Astrocyte (in vitro differentiated cells and primary cell): ENCODE measurements at regions not wholly inside any gene's neighbourhood (a gene's known extent, or its start where the extent isn't known, plus 50 kb on each side); places are given as distances from the start of the nearest gene placed in this dataset.

ENCODE experiments used
- DNase-seq: peaks from one replicate; pipeline ENCODE4 v3.0.0-alpha.2; 2010; ENCODE audit warnings: low read depth
- FAIRE-seq: peaks from 2 replicates; lab custom pipeline; 2011; peaks lifted over from hg19 to GRCh38; lab: Jason Lieb, UNC
- H2AFZ ChIP-seq: 2 replicates; pipeline ENCODE4 v1.6.0; 2012; ENCODE audit warnings: low read depth, low read length, inconsistent platforms
- H3K27ac ChIP-seq: 2 replicates; pipeline ENCODE4 v1.5.1; 2011; ENCODE audit warnings: low read depth, low read length, inconsistent platforms
- H3K27me3 ChIP-seq: 2 replicates; pipeline ENCODE4 v1.6.0; 2011; ENCODE audit warnings: low read length, inconsistent platforms; ENCODE audit not compliant: insufficient read depth
- H3K36me3 ChIP-seq: 2 replicates; pipeline ENCODE4 v1.5.1; 2011; ENCODE audit warnings: low read length, inconsistent platforms; ENCODE audit not compliant: insufficient read depth
- H3K4me1 ChIP-seq: 2 replicates; pipeline ENCODE4 v1.5.1; 2011; ENCODE audit warnings: low read length, inconsistent platforms; ENCODE audit not compliant: insufficient read depth
- H3K4me2 ChIP-seq: 2 replicates; pipeline ENCODE4 v1.6.0; 2012; ENCODE audit warnings: low read length, inconsistent platforms
- H3K4me3 ChIP-seq: 2 replicates; pipeline ENCODE4 v1.5.1; 2011; ENCODE audit warnings: low read depth, mild to moderate bottlenecking, low read length, inconsistent platforms; ENCODE audit not compliant: insufficient read depth
- H3K79me2 ChIP-seq: 2 replicates; pipeline ENCODE4 v1.6.0; 2012; ENCODE audit warnings: mild to moderate bottlenecking, low read length, inconsistent platforms; ENCODE audit not compliant: insufficient read depth
- H3K9ac ChIP-seq: 2 replicates; pipeline ENCODE4 v1.6.0; 2012; ENCODE audit warnings: mild to moderate bottlenecking, low read length, inconsistent platforms
- H3K9me3 ChIP-seq: 2 replicates; pipeline ENCODE4 v1.5.1; 2012; ENCODE audit warnings: low read depth, mild to moderate bottlenecking, low read length, inconsistent platforms; ENCODE audit not compliant: insufficient read depth
- H4K20me1 ChIP-seq: 2 replicates; pipeline ENCODE4 v1.6.0; 2012; ENCODE audit warnings: low read length, inconsistent platforms; ENCODE audit not compliant: insufficient read depth
- H3K27ac Mint-ChIP-seq: one replicate; pipeline ENCODE4 v1.8.0; 2021; ENCODE audit warnings: mild to moderate bottlenecking, mixed read lengths; ENCODE audit not compliant: unreplicated experiment
- H3K27me3 Mint-ChIP-seq: one replicate; pipeline ENCODE4 v1.8.0; 2021; ENCODE audit warnings: low read depth, mixed read lengths; ENCODE audit not compliant: unreplicated experiment
- H3K36me3 Mint-ChIP-seq: one replicate; pipeline ENCODE4 v1.8.0; 2021; ENCODE audit warnings: low read depth, mixed read lengths; ENCODE audit not compliant: unreplicated experiment
- H3K4me1 Mint-ChIP-seq: one replicate; pipeline ENCODE4 v1.8.0; 2021; ENCODE audit warnings: low read depth, mixed read lengths; ENCODE audit not compliant: unreplicated experiment
- H3K4me3 Mint-ChIP-seq: one replicate; pipeline ENCODE4 v1.8.0; 2021; ENCODE audit warnings: mild to moderate bottlenecking, moderate library complexity, mixed read lengths; ENCODE audit not compliant: unreplicated experiment
- H3K9me3 Mint-ChIP-seq: one replicate; pipeline ENCODE4 v1.8.0; 2021; ENCODE audit warnings: mild to moderate bottlenecking, mixed read lengths; ENCODE audit not compliant: unreplicated experiment
- CTCF ChIP-seq: IDR thresholded peaks from 2 replicates; pipeline ENCODE4 v1.5.1; 2011; ENCODE audit warnings: low read depth, mild to moderate bottlenecking, inconsistent platforms, low read length, moderate library complexity; ENCODE audit not compliant: insufficient read depth
- EZH2 ChIP-seq: IDR thresholded peaks from 2 replicates; pipeline ENCODE4 v1.6.1; 2012; ENCODE audit warnings: mild to moderate bottlenecking, low read length, inconsistent platforms; ENCODE audit not compliant: insufficient read depth

GRCh38 chr9:38292480-38292879 is 100.0 kb upstream of the ALDH1B1 start:
- H3K27me3 Mint-ChIP-seq = peaks cover 56% of the 10 kb centered on the region
- H2AFZ ChIP-seq = no peak overlapping the region
- no peaks in the 10 kb centered on the region for H3K36me3 ChIP-seq
- H3K27ac ChIP-seq = no peak overlapping the region
- no peak overlapping the region for H3K9ac ChIP-seq
- peaks cover 8% of the 10 kb centered on the region for H3K9me3 Mint-ChIP-seq
- no peak overlapping the region for H3K4me2 ChIP-seq
- no peak overlapping the region for H3K4me3 Mint-ChIP-seq
- peaks cover 20% of the 10 kb centered on the region for H3K27me3 ChIP-seq
- no peak overlapping the region for H3K4me3 ChIP-seq
- no peaks in the 10 kb centered on the region for H4K20me1 ChIP-seq
- no peak for TF ChIP-seq CTCF
- TF ChIP-seq EZH2 = no peak
- FAIRE-seq (no peak), DNase-seq (no peak)
- peaks cover 2% of the 10 kb centered on the region for H3K9me3 ChIP-seq
- H3K79me2 ChIP-seq = no peaks in the 10 kb centered on the region
- H3K36me3 Mint-ChIP-seq = peaks cover 3% of the 10 kb centered on the region
- no peaks in the 10 kb centered on the region for H3K4me1 ChIP-seq
- H3K27ac Mint-ChIP-seq = no peak overlapping the region
- H3K4me1 Mint-ChIP-seq = no peaks in the 10 kb centered on the region

- H2AFZ ChIP-seq = no peak overlapping the region
- DNase-seq = no peak
- H4K20me1 ChIP-seq = no peaks in the 10 kb centered on the region
- H3K36me3 ChIP-seq = no peaks in the 10 kb centered on the region
- peaks cover 6% of the 10 kb centered on the region for H3K9me3 Mint-ChIP-seq
- no peak for TF ChIP-seq EZH2
- no peak for TF ChIP-seq CTCF
- no peaks in the 10 kb centered on the region for H3K4me1 ChIP-seq
- no peak overlapping the region for H3K27ac ChIP-seq
- no peaks in the 10 kb centered on the region for H3K79me2 ChIP-seq
- H3K9me3 ChIP-seq = peaks cover 2% of the 10 kb centered on the region
- H3K27ac Mint-ChIP-seq = no peak overlapping the region
- H3K4me1 Mint-ChIP-seq = peaks cover 7% of the 10 kb centered on the region
- no peak overlapping the region for H3K9ac ChIP-seq
- no peak overlapping the region for H3K4me3 Mint-ChIP-seq
- no peak for FAIRE-seq
- H3K27me3 Mint-ChIP-seq = peaks cover 40% of the 10 kb centered on the region
- peaks cover 19% of the 10 kb centered on the region for H3K27me3 ChIP-seq
- no peak overlapping the region for H3K4me2 ChIP-seq
- H3K4me3 ChIP-seq = no peak overlapping the region
- H3K36me3 Mint-ChIP-seq = peaks cover 3% of the 10 kb centered on the region
These were observed 102.6 kb upstream of the ALDH1B1 start for GRCh38 chr9:38289866-38290245.

GRCh38 chr9:38289236-38289865 is 103.2 kb upstream of the ALDH1B1 start:
- no peak overlapping the region for H3K9ac ChIP-seq
- peaks cover 17% of the 10 kb centered on the region for H3K27me3 ChIP-seq
- no peak overlapping the region for H2AFZ ChIP-seq
- Mint-ChIP-seq H3K27ac (no peak overlapping the region), H3K4me1 (peaks cover 11% of the 10 kb centered on the region), H3K4me3 (no peak overlapping the region), H3K9me3 (peaks cover 6% of the 10 kb centered on the region), H3K27me3 (peaks cover 38% of the 10 kb centered on the region), H3K36me3 (peaks cover 3% of the 10 kb centered on the region)
- no peaks in the 10 kb centered on the region for H3K36me3 ChIP-seq
- TF ChIP-seq CTCF = no peak
- TF ChIP-seq EZH2 = no peak
- H3K9me3 ChIP-seq = peaks cover 2% of the 10 kb centered on the region
- DNase-seq (no peak), FAIRE-seq (no peak)
- H4K20me1 ChIP-seq = no peaks in the 10 kb centered on the region
- H3K4me1 ChIP-seq = no peaks in the 10 kb centered on the region
- H3K79me2 ChIP-seq = no peaks in the 10 kb centered on the region
- H3K27ac ChIP-seq = no peak overlapping the region
- H3K4me3 ChIP-seq = no peak overlapping the region
- no peak overlapping the region for H3K4me2 ChIP-seq
